Stimulated activated CD4-positive, alpha-beta T cell treated with anti-CD3 and anti-CD28 coated beads, Interleukin-2, amount 100 ng/mL, for 48 hours (primary cell): ENCODE measurements at regions not wholly inside any gene's neighbourhood (a gene's known extent, or its start where the extent isn't known, plus 50 kb on each side); places are given as distances from the start of the nearest gene placed in this dataset.

Experiments used
- DNase-seq, 2 donors: peaks; one replicate each; pipeline ENCODE4 v3.0.0-alpha.2; 2020

DNA sequence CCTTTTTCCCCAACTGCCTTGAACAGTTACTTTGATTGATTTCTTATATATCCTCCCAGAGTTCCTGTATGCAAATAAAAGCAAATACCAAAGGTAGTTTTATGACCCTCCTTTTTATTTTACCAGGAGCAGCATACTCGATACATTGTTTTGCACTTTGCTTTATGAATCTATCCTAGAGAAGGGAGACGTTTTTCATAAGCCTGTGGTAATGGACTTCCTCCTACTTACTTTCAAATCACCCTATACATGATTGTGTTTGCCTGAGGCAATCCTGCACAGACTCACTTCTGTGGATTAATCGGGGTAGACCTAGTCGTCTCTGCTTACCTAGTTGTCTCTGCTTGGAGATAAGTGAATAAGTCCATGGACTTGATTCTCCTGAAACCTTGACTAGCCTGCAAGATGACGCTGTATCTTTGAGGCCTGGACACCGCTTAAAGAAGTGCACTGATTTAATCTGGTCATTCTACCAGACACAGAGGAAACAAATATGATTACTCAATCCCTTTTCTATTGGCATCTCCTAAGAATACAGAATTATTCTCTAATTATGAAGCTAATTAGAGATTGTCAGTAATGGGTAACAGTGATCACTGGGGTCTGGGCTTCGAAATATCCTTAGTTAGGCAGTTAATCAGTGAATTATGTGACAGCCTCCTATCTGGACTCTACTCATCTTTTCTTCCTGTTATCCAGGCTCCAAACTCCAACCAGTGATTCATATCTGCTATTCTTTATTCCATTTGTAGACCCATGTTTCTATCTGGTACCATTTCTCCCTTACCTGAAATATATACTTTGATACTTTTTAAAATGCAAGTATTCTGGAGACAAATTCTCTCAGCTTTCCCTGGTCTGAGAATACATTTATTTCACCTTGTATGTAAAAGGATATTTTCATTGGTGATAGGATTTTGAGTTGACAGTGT lies 447.4 kb upstream of the TRIB2 start:
- DNase-seq: no peak

DNA sequence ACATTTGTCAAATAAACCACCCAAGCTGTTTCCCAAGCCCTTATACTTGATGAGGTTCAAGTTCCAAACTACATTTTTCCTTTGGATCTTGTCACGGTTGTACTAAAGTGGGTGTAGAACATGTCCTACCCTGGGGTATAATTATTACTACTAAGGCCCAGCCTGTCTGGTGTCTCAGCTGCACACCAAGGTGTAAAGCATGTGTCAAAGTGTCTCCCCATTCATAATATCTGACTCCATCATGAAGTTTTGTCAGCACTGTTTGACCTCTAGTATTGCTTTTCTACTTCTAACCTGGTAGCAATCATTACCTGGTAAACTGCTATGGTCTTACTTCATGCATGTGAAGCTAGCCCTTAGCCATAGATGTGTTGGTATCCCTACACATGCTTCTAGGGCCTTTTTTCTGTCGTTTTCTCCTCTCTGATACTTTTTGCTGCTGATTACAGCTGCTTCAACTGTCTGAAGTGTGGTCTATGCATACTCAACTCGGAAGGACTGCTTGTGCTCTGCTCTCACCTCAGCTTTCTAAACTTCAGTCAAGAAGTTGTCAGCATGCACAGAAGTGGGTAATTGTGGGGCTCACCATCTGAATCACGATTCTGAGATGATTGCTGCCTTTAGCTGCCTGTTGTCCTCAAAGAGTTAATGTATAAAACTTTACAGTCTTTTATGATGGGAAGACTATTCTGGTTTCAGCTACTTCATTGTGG lies 445.7 kb upstream of the TRIB2 start:
- no peak for DNase-seq

- no peak for DNase-seq
These were observed 445.1 kb upstream of the TRIB2 start for GRCh38 chr2:12271589-12271984.

DNA sequence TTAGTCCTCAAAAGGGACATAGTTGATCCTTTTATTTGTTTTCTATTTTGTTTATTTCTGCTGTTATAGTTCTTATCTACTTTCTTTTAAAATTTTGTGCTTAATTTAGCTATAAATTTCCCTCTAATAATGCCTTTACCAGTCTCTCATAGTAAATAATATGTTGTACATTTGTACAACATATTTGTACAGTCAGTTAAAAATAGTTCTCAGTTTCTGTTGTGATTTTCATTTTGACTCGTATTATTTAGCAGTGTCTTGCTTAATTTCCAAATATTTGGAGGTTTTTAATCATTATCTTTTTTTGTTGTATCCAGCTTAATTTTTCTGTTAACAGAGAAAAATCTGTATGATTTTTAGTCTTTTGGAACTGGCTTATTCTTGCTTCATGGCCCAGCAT lies 443.6 kb upstream of the TRIB2 start:
- no peak for DNase-seq

DNA sequence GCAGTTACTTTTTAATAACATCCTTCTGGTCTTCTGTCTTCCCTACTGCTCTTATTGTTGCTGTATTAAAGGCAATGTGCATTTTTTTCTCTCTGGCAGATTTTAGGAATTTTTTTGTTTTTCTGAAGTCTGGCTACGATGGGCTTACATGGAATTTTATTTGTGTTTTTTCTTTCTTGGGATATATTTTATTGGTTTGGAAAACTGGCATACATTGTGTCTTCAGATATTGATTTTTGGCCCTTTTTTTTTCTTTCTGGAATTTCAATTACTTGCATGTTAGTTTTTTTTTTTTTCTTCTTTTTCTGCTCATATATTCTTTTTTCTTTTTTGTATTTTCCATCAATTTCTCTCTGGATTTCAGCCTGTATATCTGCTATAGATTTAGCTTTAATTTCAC lies 442.1 kb upstream of the TRIB2 start:
- no peak for DNase-seq

GRCh38 chr2:12277241-12278034 lies 439.3 kb upstream of the TRIB2 start:
- no peak for DNase-seq

DNA sequence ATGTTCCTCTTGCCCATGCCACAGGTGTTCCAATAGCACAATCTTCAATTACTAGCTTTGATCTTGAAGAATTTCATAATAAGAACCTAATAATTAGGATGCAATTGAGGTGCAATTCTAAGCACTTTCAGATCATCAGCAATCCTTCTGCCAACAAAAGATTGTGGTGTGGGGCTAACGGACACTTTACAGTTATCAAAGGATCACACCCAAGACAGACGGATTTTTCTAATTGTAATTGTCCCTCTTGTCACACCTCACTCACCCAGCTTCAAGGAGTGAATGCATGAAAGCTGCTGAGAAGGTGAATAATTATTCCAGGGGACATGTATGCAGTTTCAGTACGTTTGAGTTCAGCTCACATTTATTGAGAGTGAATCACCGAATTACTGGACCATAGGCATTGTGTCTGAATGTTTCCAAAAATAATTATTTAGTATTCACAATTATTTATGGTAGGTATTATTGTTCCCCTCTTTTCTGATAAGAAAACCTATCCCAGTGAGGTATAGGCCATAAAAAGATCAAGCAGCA lies 438.5 kb upstream of the TRIB2 start:
- no peak for DNase-seq

- DNase-seq: no peak
These were observed 433.7 kb upstream of the TRIB2 start for GRCh38 chr2:12282780-12283695.

DNA sequence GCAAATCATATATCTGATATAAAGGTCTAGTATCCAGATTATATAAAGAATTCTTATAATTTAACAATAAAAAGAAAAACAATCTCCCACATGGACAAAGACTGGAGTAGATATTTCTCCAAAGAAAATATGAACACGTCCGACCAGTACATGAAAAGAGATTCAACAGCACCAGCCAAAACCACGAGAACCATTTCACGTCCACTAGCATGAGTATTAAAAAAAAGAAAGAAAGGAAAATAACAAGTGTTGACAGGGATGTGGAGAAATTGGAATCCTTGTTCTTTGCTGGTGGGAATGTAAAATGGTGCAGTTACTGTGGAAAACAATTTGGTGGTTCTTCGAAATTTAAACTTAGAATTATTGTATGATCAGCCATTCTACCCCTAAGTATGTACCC lies 432.7 kb upstream of the TRIB2 start:
- no peak for DNase-seq

DNA sequence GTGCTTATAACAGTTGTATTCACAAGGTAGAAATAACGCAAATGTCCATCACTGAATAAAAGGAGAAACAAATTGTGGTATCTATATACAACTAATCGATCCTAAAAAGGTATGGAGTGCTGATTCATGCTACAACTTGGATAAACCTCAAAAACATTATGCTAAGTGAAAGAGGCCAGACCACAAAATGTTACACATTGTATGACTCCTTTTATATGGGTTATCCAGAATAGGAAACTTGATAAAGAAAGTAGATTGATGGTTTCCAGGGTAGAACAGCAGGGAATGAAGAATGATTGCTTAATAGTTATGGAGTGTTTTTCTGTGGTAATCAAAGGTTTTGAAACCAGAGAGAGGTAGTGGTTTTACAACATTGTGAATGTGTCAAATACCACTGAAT lies 432.2 kb upstream of the TRIB2 start:
- no peak for DNase-seq

DNA sequence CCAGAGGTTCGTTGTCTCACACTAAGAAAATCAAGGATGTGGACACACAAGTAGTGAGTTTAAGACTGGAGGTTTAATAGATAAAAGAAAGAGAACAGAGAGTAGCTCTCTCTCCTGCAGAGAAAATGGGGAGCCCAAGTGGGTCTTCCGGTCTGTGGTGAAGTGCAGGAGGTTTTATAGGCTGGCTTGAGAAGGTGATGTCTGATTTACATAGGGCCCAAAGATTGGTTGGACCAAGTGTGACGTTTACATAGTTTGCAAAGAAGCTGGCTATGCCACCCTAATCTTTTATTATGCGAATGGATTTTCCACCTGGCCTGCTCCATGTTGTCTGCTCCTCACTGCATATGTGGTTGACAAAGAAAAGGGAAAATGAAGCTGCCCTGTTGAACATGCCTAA lies 430.4 kb upstream of the TRIB2 start:
- no peak for DNase-seq

DNA sequence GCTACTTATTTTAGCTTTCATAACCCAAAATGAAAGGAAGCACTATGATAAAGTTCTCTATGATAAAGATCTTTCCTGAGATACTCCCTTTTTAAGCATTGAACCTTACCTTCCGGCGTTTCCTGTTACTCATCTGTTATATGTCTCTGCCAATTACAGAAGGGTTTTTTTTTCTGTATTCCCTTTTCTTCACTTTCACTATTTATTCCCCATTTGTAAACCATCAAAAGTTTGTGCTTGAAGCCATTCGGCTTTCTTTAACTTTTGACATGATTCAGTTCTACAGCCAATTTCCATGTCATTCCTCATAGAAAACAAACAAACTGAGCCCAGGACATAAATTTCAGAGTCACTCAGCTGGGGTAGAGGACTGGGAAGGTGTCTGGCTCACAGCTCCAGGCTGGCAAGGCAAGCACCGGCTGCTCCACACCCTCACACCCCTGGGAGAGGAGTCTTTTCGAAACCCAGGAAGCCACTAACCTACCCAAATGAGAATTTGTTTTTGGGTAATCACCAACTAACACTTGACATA lies 429.4 kb upstream of the TRIB2 start:
- no peak for DNase-seq

- no peak for DNase-seq
These were observed 428.7 kb upstream of the TRIB2 start for GRCh38 chr2:12288048-12288447.

DNA sequence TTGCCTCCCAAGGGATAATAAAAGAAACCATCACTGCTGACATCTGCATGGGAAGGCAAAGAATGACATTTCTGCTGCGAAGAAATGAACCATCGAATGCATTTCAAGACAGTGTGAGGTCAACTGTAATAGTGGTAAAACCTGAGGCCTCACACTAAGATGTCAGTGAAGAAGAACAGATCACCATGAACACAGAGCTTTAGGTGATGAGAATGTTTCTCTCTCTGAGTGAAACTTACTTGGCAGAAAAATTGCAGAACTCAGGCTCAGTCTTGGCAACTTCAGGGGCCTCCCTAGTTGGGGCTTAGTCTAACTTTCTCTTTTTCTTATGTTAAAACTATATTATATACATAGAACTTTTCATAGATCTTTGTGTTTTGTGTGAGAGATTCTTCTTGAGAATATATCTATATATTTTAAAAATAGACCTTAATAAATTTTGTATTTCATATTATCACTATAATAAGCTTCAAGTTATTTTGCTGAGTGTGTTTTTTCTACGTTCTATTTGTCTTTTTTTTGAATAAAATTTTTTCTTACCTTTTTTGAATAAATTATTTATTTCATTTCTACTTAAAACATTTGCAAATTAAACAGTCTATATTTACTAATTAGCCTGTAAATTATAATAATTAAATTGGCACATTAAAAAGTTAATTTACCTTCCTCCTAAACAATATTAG lies 427.5 kb upstream of the TRIB2 start:
- no peak for DNase-seq

- no peak for DNase-seq
These were observed 425.4 kb upstream of the TRIB2 start for GRCh38 chr2:12291303-12291702.

DNA sequence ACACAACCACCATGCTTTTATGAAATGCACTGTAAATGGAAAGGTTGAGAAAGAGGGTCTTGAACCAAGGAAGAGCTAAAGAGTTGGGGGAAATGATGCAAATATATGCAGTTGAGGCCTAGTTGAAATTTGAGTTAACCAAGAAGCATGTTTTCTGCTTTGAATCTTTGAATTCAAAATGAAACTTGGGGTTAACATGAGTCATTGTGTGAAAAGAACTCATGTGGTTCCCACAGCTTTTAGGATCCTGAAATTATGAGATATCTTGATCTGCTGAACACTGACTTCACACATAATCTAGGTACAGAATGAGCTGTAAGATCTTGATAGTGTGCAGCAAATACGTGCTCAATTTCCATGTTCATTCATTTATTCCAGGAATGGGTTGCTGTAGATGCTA lies 422.9 kb upstream of the TRIB2 start:
- no peak for DNase-seq

GRCh38 chr2:12295856-12296519 lies 420.7 kb upstream of the TRIB2 start:
- no peak for DNase-seq

GRCh38 chr2:12296915-12297314 lies 419.8 kb upstream of the TRIB2 start:
- DNase-seq: no peak

GRCh38 chr2:12298352-12298751 lies 418.4 kb upstream of the TRIB2 start:
- DNase-seq: no peak

DNA sequence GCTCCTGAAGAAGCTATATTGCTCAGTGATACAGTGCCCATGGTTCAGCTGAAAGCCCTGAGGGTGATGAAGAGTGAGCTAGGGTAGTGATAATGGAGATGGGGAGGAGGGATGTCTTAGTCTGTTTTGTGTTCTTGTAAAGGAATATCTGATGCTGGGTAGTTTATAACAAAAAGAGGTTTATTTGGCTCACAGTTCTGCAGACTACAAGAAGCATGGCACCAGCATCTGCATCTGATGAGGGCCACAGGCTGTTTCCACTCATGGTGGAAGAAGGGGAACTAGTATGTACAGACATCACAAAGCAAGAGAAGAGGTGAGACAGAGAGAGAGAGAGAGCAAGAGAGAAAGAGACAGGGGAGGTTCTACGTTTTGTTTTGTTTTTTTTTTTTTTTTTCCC lies 417.3 kb upstream of the TRIB2 start:
- DNase-seq: no peak
